HG03469 (cell line): ENCODE measurements at regions not wholly inside any gene's neighbourhood (a gene's known extent, or its start where the extent isn't known, plus 50 kb on each side); places are given as distances from the start of the nearest gene placed in this dataset.
"Not testable (repeated sequence)": the region's sequence is repeated elsewhere in the genome, so short reads cannot be mapped to it uniquely, and the experiment has no call there.

Experiments used
- ATAC-seq: cut with Tn5 transposase; IDR thresholded peaks from one replicate; pipeline ENCODE4 v1.9.1; 2021; ENCODE audit warnings: mild to moderate bottlenecking, moderate library complexity, moderate number of reproducible peaks; ENCODE audit not compliant: unreplicated experiment

DNA sequence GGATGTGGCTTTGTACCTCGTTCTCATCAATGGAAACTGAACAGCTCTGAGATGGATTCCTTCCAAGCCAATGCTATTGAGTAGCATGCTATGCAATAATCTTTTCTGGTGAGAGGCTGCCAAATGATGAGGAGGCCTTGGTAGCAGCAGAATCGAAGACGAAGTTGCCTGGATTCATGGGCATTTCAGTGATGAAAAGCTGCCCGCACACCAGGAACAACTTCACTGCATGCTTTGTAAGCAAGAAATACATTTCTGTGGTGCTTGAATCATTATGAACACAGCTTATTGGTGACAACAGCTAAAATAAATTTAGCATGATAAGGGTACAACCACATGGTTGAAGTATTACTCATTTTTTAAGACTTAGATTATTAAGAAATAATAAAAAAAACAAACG lies 246.8 kb upstream of the ROBO1 start:
- no peak for ATAC-seq

GRCh38 chr3:80010021-80010571 lies 242.3 kb upstream of the ROBO1 start:
- ATAC-seq = no peak

DNA sequence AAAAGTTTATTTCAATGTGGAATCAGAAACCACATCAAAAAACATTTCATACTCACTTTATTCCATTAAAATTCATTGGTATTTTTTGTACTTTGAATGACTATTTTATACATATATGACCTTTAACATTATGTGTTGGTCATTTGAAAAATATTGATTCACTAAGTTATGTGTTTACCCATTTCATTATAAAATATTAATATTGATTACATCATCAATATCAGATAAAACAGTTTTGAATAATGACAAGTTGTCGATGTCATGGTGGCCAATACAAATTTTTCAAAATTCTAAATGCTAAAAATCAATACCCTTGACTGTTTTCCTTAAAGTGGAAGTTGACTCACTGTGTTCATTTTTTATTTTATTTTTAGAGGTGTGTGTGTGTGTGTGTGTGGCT lies 239.7 kb upstream of the ROBO1 start:
- no peak for ATAC-seq

DNA sequence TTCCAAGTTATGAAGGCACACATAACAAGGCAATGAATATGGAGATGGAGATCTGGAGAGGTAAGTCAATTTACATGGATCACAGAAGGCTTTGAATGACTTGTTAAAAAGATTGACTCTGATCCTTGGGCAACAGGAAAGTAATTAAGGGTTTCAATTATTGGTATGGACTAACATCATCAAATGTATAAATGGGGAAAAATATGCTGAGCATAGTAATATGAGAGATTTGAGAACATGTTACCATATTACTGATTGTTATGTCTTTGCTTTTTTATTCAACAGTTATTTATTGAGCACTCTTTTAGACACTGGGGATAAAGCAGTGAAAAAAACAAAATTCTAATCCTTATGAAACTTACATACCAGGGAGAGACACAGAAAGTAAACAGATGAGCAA lies 238.5 kb upstream of the ROBO1 start:
- ATAC-seq = no peak

DNA sequence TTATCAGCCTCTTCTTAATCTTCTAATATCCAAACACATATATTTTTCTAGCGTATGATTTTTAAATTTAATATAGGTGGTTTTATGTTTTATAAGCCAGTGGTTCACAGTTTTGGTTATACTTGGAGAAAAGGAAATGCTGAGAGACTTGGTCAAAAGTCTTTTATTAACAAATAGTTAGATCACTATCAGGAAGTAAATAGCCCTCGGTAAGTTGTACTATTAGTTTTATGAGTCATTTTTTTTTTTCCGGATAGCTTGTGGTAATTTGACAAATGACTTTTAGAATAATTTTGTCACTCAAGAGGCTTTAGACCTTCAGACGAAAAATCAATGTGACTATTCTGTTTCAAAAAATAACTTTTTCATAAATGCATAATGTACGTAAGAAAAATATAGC lies 232.2 kb upstream of the ROBO1 start:
- ATAC-seq = no peak

DNA sequence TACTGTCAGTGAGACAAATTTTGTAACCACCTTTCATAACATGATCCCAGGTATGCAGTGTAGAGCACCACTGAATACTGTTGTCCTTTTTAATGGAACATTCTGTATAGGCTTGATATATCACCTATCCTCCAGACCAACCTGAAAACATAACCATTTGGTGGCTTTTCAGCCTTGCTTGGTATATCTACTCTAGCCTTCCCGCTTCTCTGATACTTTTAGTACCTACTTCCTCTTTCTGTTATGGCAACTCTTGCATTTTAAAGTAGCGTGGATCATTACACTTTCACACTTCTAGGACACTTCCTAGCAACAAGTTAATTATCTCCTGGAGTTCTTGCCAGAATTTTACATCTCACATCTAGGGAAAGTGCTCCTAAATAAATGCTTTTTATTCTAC lies 226.6 kb upstream of the ROBO1 start:
- no peak for ATAC-seq

DNA sequence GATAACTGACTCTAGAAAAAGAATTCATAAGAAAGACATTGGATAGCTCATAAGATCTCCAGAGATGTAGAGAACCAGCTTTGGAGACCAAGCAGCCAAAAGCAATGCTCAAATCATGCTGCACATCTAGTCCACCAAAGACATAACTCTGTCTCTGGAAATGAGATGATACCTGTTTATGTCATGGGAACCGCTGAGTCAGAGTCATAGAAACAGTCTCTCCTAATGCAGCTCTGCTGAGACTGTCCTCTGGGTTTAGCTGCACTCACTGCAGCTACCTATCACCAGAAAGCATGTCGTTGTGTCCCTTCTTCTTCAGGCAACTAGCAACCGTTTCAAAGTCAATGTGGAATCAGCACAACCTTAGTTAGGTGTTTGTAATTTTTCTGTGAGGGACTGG lies 218.5 kb upstream of the ROBO1 start:
- ATAC-seq = no peak

DNA sequence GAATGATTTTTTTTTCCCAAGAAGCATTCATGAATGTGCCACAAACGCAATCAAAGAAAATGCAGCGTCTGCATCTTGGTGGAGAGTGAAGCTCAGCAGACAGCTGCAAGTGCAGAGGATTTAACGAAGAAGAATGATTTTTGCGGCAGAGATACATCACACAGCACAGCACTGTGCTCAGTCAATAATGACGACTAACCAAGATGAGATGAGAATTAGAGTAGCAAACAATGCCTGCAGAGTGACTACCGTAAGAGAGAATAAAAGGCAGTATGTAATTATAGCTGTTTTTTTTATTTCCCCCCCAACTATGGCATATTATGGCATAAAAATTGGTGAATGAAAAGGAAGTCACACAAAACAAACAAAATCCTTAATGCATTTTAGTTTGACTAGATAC lies 218.0 kb upstream of the ROBO1 start:
- no peak for ATAC-seq

DNA sequence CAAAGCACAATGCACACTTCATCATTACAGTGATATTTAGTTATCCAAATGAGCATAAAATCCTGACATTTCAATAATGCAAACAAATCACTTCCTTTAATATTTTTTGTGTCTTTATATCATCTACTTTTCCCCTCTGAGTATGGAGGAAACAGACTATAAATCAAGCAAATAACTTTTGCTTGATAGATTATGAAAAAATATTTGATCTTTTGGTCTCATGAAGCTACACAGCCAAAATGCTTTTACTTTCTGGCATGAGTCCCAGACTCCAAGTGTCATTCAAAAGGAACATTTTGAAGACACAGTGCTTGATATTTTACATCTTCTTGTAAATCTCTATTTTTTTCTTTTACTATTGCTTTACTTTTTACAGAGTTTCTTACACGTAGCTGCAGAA lies 215.3 kb upstream of the ROBO1 start:
- ATAC-seq = no peak

DNA sequence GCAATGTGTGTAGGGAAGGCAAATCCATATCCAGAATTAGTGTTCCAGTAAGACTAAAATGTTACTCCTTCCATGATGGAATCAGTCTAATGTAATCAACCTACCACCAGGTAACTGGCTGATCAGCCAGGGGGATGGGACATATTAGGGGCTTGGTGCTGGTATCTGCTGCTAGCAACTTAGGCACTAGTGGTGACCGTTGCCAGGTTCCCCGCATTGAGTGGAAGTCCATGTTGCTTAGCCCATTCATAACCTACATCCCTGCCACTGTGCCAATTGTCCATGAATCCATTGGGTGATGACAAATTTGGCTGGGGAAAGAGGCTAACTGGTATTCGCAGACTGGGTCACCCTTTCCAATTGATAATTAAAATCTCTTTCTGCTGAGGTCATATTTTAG lies 212.2 kb upstream of the ROBO1 start:
- ATAC-seq = no peak

- ATAC-seq = no peak
These were observed 208.7 kb upstream of the ROBO1 start for GRCh38 chr3:79976466-79976865.

DNA sequence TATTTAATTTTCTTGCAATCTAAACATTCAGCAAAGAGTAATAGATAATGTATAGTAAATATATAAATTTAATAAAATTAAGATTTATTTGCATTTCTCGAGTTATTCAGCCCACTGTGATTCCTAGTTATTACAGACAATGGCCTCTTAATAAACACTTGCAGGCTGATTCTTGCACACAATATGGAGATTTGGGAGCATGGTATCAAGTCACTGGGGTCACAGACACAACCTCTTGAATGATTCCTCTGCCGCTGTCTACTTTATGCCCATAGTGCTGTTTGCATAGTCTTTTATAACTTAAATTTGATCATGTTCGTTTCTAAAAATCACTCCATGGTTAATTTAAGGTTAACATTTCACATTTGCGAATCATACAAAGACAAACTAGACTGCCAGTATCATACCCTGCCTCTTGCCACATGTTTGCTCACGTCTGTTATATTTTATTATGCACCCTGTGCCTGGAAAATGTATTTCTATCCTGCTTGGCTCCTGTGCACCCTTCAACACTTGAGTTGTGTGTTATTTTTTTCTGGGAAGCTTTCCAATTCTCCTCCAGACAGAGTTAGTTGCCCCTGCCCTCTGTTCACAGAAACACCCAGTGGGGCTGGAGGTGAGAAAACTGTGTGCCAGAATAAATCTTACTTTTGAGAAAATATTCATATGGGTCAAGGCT lies 206.3 kb upstream of the ROBO1 start:
- ATAC-seq = no peak

DNA sequence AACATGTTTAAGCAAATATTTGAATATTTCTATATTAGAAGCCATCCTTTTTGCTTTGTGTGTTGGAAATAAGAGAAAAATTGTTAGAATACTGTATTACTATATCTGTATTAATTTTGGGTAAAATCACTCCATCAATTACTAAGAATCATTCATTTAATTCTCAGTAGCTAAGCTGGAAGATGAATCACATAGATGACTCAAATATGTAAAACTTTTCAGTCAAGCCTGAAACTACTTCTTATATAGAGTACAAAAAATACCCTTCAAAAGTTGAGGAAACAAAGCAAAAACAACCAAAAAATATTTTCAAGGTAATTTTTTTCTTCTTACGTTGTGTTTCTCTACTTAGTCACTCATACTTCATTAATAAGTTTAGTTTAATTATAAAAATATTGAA lies 205.7 kb upstream of the ROBO1 start:
- no peak for ATAC-seq

GRCh38 chr3:79968418-79968817 lies 200.6 kb upstream of the ROBO1 start:
- no peak for ATAC-seq

DNA sequence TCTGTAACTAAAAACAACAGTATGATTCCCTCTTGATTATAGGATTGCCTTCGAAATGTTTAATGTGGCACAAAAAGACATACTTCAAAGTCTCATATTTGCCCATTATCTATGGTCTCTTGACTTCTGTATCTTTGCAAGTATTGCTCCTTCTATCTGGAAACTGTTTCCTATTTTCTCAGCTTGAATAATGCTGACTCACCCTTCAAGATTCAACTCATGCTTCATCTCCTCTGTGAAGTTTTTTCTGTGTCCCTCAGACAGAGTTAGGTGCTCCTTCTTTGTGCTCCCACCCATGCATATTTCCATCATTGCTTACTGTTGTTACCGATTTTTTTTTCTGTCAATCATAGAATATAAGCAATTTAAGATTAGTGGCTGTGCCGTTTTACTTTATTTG lies 192.8 kb upstream of the ROBO1 start:
- ATAC-seq = no peak

- no peak for ATAC-seq
These were observed 189.3 kb upstream of the ROBO1 start for GRCh38 chr3:79957066-79957465.

GRCh38 chr3:79954756-79955155 lies 187.0 kb upstream of the ROBO1 start:
- ATAC-seq = no peak

GRCh38 chr3:79953591-79954101 lies 185.8 kb upstream of the ROBO1 start:
- no peak for ATAC-seq

DNA sequence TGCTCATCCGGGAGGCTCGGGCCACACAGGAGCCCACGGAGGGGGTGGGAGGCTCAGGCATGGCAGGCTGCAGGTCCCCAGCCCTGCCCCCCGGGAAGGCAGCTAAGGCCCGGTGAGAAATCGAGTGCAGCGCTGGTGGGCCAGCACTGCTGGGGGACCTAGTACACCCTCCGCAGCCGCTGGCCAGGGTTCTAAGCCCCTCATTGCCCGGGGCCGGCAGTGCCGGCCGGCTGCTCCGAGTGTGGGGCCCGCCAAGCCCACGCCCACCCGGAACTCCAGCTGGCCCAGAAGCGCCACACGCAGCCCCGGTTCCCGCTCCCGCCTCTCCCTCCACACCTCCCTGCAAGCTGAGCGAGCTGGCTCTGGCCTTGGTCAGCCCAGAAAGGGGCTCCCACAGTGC lies 183.6 kb upstream of the ROBO1 start:
- not testable (repeated sequence) for ATAC-seq

DNA sequence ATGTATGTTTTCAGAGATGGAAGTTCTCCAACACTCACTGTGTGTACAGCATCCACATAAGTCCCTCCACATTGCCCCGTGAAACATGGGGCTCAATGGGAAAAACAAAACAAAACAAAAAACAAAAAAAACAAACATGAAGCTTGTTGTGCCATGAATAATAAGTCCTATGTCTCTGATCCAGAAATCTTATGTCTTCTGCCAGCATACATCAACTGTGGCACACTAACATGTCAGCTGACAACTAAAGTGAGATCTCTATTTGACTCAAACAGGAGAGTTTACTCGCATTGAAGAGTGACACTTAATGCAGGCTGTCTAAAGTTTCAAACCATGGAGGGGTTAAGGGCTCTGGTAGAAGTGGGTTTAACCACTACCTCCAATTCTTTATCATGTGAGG lies 180.2 kb upstream of the ROBO1 start:
- no peak for ATAC-seq

- ATAC-seq = no peak
These were observed 179.7 kb upstream of the ROBO1 start for GRCh38 chr3:79947469-79947868.

- no peak for ATAC-seq
These were observed 169.8 kb upstream of the ROBO1 start for GRCh38 chr3:79937567-79937966.

- ATAC-seq = no peak
These were observed 162.4 kb upstream of the ROBO1 start for GRCh38 chr3:79930196-79930595.
